Dermis blood vessel endothelial cell (primary cell): ENCODE measurements at regions not wholly inside any gene's neighbourhood (a gene's known extent, or its start where the extent isn't known, plus 50 kb on each side); places are given as distances from the start of the nearest gene placed in this dataset.

Experiments
- DNase-seq: peaks from one replicate; pipeline ENCODE4 v3.0.0; 2010

GRCh38 chr7:9874182-9874581 is 1099.5 kb upstream of the PHF14 start:
- DNase-seq, result no peak

GRCh38 chr7:9876053-9876452 is 1097.6 kb upstream of the PHF14 start:
- DNase-seq, result no peak

- DNase-seq, result no peak
Observed at GRCh38 chr7:9889554-9889953, 1084.1 kb upstream of the PHF14 start.

DNA sequence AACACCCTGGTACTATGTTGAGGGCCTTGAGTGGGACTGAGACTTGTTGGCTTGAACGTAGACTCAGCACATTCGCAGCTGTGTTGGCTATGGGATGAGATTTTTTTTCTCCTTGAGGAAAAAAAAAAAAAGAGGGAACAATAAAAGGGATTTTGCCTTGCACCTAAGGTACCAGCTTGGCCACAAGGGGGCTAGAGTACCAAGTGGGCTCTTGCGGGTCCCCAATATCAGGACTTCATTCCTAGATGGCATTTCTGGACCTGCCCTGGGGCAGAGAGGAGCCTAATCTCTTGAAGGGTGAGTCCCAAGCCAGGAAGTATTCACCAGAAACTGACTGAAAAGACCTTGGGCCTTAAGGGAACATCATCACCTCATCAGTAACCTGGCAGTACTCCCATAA is 1083.6 kb upstream of the PHF14 start:
- no peak for DNase-seq

DNA sequence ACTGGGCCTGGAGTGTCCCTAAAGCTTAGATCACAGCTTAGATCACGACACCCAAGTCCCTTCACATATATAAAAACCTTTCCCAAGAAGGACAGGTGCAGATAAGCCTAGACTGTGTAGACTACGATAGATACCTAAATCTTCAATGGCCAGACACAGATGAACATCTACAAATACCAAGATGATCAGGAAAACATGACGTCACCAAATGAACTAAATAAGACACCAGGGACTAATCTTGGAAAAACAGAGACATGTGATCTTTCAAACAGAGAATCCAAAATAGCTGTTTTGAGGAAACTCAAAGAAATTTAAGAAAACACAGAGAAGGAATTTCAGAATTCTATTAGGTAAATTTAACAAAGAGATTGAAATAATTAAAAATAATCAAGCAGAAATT is 1082.6 kb upstream of the PHF14 start:
- DNase-seq, result no peak

DNA sequence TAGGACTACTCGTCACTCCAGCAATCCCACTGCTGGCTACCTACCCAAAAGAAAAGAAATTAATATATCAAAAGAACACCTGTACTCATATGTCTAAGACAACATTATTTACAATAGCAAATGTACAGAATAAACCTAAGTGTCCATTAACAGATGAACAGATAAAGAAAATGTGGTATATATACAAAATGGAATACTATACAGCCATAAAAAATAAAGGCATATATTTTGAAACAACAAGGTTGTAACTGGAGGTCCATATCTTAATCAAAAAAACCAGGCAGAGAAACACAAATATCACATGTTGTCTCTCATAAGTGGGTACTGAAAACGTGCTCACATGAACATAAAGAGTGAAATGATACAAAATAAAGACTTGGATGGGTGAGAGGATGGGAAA is 1073.3 kb upstream of the PHF14 start:
- no peak for DNase-seq

- no peak for DNase-seq
Observed at GRCh38 chr7:9921326-9921725, 1052.3 kb upstream of the PHF14 start.

DNA sequence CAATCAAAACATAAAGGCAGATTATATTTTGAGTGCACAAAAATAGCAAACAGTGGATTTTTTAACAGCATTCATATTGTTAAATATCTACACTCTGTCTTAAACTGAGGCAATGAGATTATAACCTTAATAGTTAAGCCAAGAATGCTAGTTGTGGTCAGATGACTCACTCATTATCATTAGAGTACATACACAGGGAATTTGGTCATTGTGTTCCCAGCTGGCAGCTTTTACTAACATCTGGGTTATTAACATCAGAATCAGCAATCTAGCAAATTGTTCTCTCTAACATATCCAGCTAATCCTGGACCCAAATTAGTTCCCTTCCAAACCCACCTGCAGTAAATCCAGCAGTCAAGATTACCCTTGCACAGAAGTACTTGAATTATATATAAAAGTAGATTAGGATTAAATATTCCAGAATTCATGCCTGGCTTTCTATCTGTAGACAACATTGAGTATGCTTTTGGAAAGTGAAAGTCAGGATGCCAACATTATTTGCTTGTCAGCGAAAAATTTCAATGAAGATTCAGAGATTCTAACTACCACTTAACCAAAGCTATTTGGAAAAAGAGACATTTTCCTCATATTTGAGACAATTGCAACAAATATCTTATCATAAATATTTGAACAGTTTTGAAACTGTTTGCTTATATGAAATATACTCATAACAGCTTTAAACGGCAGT is 1035.6 kb upstream of the PHF14 start:
- no peak for DNase-seq

DNA sequence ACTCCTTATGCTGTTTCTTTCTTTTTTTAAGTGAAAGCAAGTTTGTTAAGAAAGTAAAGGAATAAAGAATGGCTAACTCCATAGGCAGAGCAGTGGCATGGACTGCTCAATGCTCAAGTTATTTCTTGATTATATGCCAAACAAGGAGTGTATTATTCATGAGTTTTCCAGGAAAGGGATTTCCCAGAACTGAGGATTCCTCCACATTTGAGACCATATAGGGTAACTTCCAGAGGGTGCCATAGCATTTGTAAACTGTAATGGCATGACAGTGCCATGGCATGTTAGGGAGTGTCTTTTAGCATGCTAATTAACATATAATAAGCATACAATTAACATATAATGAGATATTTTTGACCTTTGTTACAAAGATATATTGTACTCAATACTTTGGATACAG is 1034.5 kb upstream of the PHF14 start:
- no peak for DNase-seq

DNA sequence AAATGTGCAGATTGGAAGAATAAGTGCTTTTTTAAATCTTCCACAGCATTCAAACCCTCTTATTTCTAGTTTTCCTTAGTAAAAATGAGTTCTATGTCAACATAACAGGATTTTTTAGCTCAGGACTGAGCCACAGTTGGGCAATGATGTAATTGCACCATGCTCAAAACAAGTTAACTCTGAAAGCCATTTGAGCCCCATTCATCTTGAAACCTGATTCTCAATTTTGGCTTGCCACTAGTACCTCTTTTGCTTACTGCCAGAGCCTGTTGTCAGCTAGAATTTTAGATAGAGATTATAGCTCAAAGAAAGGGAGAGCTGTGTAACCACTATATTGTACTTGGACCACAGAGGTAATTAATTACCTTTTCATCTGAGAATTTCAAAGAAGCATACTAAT is 1028.5 kb upstream of the PHF14 start:
- DNase-seq, result no peak

DNA sequence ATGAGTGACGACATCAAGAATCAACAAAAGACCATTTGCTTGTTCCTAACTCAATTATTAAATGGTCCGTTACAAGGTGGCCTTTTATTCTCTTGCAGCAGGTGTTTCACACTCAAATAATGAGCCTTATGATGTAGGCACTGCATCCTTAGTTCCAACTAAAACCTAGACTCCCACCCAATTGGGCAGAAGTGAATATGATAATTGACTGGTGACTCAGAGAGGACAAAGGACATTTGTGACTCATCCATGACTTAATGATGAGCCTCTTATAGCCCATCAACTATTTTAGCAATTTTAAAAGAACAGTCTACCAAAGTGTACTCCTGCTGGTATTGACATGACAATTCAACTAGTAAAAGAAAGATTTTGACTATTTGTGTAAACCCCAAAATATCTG is 1027.8 kb upstream of the PHF14 start:
- no peak for DNase-seq

- DNase-seq, result no peak
Observed at GRCh38 chr7:9955138-9955537, 1018.5 kb upstream of the PHF14 start.

DNA sequence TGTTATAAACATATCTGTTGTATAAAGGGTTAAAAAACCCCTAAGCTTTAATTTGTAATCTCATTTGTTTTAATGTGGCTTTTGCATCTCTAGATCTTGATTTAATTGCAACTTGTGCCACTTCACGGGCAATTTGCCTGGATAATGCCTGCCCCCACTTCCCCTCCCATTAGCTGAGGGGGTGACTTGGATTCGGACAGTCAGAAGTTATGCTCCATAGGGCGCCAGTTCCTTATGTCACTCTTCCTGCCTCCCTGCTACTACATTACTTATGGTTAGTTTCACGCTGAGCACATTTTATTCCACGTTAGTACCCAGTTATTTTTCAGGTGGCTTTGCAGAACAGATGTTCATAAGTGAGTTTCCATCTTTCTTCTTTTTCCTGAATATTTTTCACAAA is 1015.2 kb upstream of the PHF14 start:
- DNase-seq, result no peak

DNA sequence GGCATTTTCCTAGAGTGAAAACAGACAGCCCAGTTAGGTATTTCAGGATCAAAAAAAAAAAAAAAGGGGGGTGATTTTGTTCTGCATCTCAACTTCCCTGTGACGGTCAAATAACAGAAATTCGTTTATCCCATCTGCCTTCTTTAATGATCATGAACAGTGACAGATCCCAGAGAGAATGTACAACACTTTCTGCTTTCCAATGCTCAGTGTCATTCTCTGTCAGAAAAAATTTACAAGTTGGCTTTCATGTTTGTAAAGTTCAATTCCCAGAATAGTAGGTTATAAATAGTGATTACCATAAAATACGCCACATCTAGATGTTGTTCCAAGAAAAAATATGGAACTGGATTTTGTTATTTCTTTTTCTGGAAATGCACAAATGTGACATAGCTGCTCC is 1013.2 kb upstream of the PHF14 start:
- no peak for DNase-seq

DNA sequence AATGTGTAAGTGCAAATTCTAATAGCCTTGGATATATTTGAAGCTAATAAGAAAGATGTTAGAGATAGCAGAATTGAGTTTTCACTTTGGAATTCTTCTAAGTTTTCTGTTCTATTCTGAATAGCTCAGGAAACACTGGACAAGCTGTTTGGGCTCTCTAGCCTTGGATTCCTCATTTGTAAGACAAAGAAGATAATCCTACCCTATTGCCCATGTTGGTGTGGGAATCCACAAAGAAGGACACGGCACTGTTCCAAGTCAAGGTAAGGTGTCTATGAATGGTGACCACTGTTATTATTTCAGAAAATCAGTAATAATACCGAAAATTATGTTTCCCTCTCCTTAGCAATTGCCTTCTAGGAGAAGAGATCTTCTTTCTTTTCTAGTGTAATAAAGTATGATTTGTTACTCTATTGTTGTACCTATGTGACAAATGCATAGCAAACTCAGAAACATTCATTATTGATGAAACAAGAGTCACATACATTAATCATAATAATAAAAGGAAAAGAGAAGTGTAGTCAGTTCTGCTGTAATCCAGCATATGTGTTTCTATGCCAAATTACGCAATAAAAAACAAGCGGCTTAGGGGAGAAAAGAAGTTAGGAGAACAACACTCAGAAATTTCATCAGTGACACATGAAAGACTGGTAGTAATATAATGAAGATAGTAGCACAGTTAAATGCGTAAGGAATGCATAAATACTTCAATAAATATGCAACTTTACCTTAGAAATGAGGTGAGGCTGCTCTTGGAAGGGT is 1012.3 kb upstream of the PHF14 start:
- no peak for DNase-seq

DNA sequence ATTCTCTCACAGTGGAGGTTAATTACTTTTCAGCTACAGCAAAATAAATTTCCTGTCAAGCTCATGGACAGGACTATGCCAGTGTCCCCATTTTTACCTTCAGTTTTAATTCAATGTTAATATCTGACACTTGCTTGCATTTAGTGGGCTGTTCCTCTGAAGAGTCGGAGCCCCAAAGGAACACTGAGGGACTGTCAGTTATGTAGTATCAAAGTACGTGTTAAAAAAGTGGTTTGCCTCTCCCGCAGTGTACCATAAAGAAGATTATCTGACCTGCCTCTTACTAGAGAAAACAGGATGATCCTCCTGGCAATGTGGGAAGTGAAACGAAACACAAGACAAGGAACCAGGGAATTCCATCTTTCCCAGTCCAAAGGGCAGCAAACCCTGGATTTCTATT is 1010.9 kb upstream of the PHF14 start:
- no peak for DNase-seq

GRCh38 chr7:9978106-9979064 is 995.3 kb upstream of the PHF14 start:
- DNase-seq, result no peak

DNA sequence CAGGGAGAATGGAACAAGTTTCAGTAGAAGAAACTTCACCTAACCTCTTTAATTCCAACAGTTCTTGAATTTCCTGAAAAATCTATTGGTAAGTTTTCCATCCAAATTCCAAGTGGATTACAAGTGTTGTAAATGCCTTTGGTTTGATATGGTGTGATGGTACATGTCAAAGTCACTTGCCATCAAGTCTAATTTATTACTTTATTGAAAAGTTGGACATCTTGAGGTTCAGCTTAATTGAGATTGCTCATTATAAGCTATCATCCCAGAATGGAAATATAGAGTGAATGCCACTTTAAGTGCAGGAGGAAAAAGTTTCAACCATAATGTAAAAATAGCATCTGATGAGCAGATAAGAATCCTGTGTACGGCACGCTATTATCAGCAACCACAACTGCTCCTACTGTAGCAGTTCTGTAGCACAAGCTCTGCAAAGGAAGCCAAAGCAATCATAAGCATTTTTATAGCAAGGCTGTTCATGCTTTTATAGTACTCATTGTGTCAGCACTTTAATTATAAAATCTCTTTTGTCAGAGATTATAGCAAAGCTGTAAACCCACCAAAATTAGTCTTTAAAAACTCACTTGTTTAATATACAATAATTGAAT is 991.8 kb upstream of the PHF14 start:
- DNase-seq, result no peak

GRCh38 chr7:9983048-9983447 is 990.6 kb upstream of the PHF14 start:
- DNase-seq, result no peak

GRCh38 chr7:10015687-10016086 is 958.0 kb upstream of the PHF14 start:
- DNase-seq, result no peak

- no peak for DNase-seq
Observed at GRCh38 chr7:10022480-10022879, 951.2 kb upstream of the PHF14 start.

- DNase-seq, result peak; percentile 33
Observed at GRCh38 chr7:10022957-10023356, 950.7 kb upstream of the PHF14 start.
